ENCODE measurements at regions not wholly inside any gene's neighbourhood (a gene's known extent, or its start where the extent isn't known, plus 50 kb on each side); places are given as distances from the start of the nearest gene placed in this dataset.
A peak's percentile ranks its signal among the peaks of the same experiment; 100 is the strongest.

DNA sequence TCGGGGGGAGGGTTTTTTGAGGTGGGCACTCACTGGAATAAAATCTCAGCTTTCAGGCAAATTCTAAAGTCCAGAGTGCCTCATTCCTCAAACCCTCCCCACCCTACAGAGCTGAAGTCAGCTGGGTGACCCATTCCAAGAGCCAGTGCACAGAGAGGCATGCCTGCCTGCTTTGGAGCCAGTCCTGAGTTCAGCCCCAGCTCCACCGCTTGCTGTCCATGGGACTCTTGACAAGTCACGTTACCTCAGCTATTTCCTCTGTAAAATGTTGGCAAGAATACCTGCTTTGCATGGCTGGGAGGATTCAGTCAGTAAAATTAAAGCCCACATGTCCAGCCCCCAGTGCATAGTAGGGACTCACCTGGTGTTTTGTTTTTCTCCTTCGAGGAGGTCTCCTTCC is 125.9 kb upstream of the PJA1 start:
- Histone ChIP-seq H3K4me1 (peaks cover 0 to 69% (median 49%) of the 10 kb centered on the region in 10 experiments; a peak in 18 of 20 replicates), H3K9ac (no peak overlapping the region), H3K27me3 (peaks cover 30 to 83% (median 66%) of the 10 kb centered on the region in 11 experiments; a peak in 21 of 22 replicates), H3K27ac (no peak overlapping the region), H3K4me3 (no peak overlapping the region), H3K4me2 (no peak overlapping the region), H3K9me3 (replicated peaks in 1 of 11) (no peaks in the 10 kb centered on the region), H4K20me1 (peaks cover 0 to 2% (median 0%) of the 10 kb centered on the region in 11 experiments; a peak in 1 of 22 replicates), H3K36me3 (no peaks in the 10 kb centered on the region)
- TF ChIP-seq Cebpa-rat (IDR thresholded peaks at IDR 0.05): no peak

DNA sequence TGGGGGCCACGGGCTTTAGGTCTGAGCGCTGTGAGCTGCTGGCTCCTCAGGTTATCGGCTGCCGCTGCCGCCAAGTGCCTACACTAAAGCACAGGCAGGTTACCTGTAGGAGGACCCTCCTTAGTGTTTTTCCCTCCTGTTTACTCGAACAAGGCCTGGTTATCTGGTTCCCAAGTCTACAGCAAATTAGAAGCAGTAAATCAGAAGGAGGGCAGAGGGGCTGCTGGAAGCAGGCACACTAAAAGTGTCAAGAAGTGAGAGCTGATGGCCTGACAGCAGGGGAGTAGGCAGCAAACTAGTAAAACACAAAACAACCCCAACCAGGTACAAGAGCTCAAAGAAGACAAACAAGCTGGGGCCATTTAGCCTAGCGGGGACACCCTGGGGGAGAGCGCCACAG is 125.0 kb upstream of the PJA1 start:
- H3K9ac ChIP-seq: no peak overlapping the region
- peaks cover 30 to 84% (median 75%) of the 10 kb centered on the region in 11 experiments; a peak in 21 of 22 replicates for H3K27me3 ChIP-seq
- H3K4me2 ChIP-seq: no peak overlapping the region
- no peaks in the 10 kb centered on the region for H3K9me3 ChIP-seq (replicated peaks in 1 of 11)
- no peaks in the 10 kb centered on the region for H3K36me3 ChIP-seq
- peaks cover 0 to 2% (median 0%) of the 10 kb centered on the region in 11 experiments; a peak in 1 of 22 replicates for H4K20me1 ChIP-seq
- no peak for TF ChIP-seq Cebpa-rat (IDR thresholded peaks at IDR 0.05)
- no peak overlapping the region for H3K4me3 ChIP-seq
- no peak overlapping the region for H3K27ac ChIP-seq
- H3K4me1 ChIP-seq: peaks cover 0 to 67% (median 41%) of the 10 kb centered on the region in 10 experiments; a peak in 18 of 20 replicates

DNA sequence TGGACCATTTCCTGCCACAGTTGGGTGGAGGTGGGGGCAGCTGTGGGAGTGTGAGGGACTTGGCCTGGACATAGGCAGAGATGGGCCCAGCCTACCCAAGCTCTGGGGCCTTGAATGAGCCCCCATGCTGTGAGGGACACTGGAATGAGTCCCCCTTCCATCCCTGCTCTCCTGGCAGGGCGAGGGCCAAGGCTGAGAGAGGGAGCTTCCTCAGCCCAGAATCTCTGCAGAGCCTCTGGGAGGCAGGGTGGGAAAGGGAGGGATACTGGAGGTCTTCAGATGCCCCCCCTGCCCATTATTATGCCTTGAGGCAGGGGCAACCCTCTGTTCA is 124.5 kb upstream of the PJA1 start:
- H4K20me1 ChIP-seq: peaks cover 0 to 5% (median 0%) of the 10 kb centered on the region in 11 experiments; a peak in 2 of 22 replicates
- no peak overlapping the region for H3K27ac ChIP-seq
- H3K4me3 ChIP-seq: no peak overlapping the region
- TF ChIP-seq Cebpa-rat (IDR thresholded peaks at IDR 0.05): no peak
- H3K9ac ChIP-seq: no peak overlapping the region
- H3K27me3 ChIP-seq: peaks cover 30 to 85% (median 76%) of the 10 kb centered on the region in 11 experiments; a peak in 21 of 22 replicates
- H3K9me3 ChIP-seq (replicated peaks in 1 of 11): no peaks in the 10 kb centered on the region
- peaks cover 0 to 62% (median 35%) of the 10 kb centered on the region in 10 experiments; a peak in 18 of 20 replicates for H3K4me1 ChIP-seq
- H3K36me3 ChIP-seq: no peaks in the 10 kb centered on the region
- H3K4me2 ChIP-seq: peak overlapping the region in 2 of 11 experiments; percentile 5 to 9; a peak in 3 of 22 replicates

DNA sequence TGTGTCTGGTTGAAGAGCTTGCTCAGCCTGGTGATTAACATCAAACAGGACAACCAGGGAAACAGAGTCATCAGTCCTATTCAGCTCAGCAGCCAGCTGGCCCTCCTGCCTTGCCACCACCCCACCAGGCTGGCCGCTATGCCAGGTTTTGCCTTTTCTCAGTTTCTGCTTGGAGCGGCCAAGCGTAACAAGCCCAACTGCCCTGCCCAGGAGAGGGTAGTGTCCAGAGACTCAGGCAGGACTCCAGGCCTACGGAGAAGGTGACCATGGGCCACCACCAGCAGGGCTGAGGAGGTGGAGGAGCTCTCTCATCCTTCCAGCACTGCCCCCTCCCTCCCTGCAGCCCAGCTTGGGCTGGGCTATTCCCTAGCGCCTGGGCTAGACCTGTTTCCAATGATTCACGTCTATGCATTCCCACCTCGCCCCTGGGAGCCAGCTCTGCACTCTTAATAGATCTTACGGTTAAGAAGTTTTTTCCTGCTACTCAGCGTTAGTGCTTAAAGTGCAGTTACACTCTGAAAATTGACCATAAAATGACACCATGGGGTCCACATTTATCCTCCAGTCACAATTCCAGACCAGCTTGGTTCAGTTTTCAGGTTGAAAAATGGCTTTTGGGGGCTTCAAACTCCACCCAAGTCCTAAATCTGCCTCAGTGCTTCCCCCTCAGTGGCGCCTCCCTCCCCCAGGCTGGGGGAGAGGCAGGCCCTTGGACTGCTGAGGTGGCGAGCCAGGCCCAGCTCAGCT is 124.0 kb upstream of the PJA1 start:
- TF ChIP-seq Cebpa-rat (IDR thresholded peaks at IDR 0.05): no peak
- Histone ChIP-seq H3K4me2 (peak overlapping the region in 7 of 11 experiments; percentile 5 to 35 (median 20); a peak in 9 of 22 replicates), H3K36me3 (no peaks in the 10 kb centered on the region), H3K27ac (no peak overlapping the region), H3K4me3 (no peak overlapping the region), H3K27me3 (peaks cover 30 to 91% (median 81%) of the 10 kb centered on the region in 11 experiments; a peak in 21 of 22 replicates), H3K9ac (no peak overlapping the region), H3K4me1 (peaks cover 0 to 56% (median 31%) of the 10 kb centered on the region in 10 experiments; a peak in 18 of 20 replicates), H4K20me1 (peaks cover 0 to 10% (median 0%) of the 10 kb centered on the region in 11 experiments; a peak in 2 of 22 replicates), H3K9me3 (replicated peaks in 1 of 11) (no peaks in the 10 kb centered on the region)

DNA sequence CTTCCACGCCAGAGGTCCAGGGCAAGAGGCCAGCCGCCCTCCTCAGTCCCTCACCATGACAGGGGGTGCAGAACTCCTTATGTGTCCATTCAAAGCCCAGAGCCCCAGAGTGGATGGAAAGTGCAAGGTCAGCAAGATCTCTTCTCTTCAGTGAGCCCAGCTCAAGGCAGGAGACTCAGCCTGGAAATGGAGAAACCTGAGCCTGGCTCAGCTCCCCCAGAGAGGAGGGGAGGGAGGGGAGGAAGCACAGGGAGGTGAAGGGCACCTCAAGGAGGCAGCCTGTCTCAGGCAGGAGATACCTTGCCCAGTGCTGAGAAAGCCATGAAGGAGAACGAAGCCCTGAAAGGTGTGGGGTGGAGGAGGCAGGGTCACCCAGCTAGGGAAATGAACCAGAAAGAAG is 121.8 kb upstream of the PJA1 start:
- Histone ChIP-seq H3K9me3 (replicated peaks in 1 of 11) (no peaks in the 10 kb centered on the region), H3K27ac (no peak overlapping the region), H3K9ac (no peak overlapping the region), H3K27me3 (peaks cover 30 to 97% (median 88%) of the 10 kb centered on the region in 11 experiments; a peak in 21 of 22 replicates), H4K20me1 (peaks cover 0 to 14% (median 0%) of the 10 kb centered on the region in 11 experiments; a peak in 3 of 22 replicates), H3K4me2 (no peak overlapping the region), H3K4me1 (peaks cover 0 to 36% (median 10%) of the 10 kb centered on the region in 10 experiments; a peak in 10 of 20 replicates), H3K36me3 (no peaks in the 10 kb centered on the region), H3K4me3 (no peak overlapping the region)
- no peak for TF ChIP-seq Cebpa-rat (IDR thresholded peaks at IDR 0.05)

DNA sequence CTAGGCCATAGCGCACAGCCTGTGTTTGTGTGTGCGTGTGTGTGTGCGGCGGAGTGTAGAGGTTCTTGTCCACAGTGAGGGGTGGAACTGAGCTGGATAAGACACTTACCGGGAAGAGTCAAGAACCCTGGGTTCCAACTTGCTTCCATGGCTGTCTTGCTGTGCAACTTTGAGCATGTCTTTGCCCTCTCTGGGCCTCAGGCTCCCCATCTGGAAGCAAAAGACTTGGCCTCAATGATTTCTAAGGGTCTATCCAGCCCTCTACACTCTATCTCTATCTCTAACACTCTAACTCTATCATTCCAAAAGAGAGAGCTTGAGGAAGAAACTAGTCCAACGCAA is 121.3 kb upstream of the PJA1 start:
- Histone ChIP-seq H4K20me1 (peaks cover 0 to 14% (median 0%) of the 10 kb centered on the region in 11 experiments; a peak in 4 of 22 replicates), H3K36me3 (no peaks in the 10 kb centered on the region), H3K4me2 (peak overlapping the region; percentile 4 to 73 (median 60); a peak in 16 of 22 replicates), H3K4me1 (peaks cover 0 to 33% (median 10%) of the 10 kb centered on the region in 10 experiments; a peak in 10 of 20 replicates), H3K27me3 (peaks cover 34 to 98% (median 90%) of the 10 kb centered on the region in 11 experiments), H3K9me3 (replicated peaks in 1 of 11) (no peaks in the 10 kb centered on the region), H3K27ac (no peak overlapping the region), H3K4me3 (no peak overlapping the region), H3K9ac (0 out of 22 replicates have a peak overlapping the region, but pooled peaks of 2 of the 11 experiments have one; percentile 44 to 63)
- TF ChIP-seq Cebpa-rat (IDR thresholded peaks at IDR 0.05): no peak

DNA sequence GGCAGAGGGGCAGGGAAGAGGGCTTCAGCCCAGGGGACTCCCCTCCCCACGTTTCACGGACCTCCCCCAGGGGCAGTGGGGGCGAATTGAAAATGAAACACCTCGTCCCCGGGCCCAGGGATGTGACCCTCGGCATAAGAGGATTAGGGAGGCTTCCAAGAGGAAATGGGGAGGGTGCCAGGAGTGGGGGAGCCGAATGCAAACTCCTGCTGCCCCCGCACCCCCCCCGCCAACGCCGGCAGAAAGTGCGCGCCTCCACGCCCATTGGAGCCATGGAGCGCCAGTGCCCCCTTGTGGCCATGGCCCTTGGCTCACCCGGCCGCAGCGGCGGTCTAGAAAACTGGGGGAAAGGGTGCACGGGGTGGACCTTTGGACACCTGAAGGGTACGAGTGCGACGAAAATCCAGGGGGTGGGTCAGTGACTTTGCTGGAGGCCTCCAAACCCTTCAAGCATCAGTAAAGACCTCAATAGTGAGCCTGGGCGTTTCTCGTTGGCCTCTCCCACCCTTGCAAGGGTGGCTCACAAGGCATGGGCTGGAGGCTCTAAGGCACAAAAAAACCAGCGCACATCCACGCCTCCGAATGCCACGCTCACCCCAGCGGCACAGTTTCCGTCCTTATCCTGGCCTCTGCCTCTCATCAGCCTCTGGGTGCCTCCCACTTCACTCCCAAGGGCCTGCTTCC is 120.8 kb upstream of the PJA1 start:
- H3K36me3 ChIP-seq: no peaks in the 10 kb centered on the region
- no peak overlapping the region for H3K27ac ChIP-seq
- no peaks in the 10 kb centered on the region for H3K9me3 ChIP-seq (replicated peaks in 1 of 11)
- TF ChIP-seq Cebpa-rat (IDR thresholded peaks at IDR 0.05): no peak
- peaks cover 0 to 28% (median 10%) of the 10 kb centered on the region in 10 experiments; a peak in 10 of 20 replicates for H3K4me1 ChIP-seq
- H3K4me2 ChIP-seq: peak overlapping the region; percentile 28 to 73 (median 60)
- H3K4me3 ChIP-seq: peak overlapping the region in 9 of 10 experiments; percentile 15 to 55 (median 40); a peak in 15 of 20 replicates
- H3K27me3 ChIP-seq: peaks cover 38 to 98% (median 90%) of the 10 kb centered on the region in 11 experiments
- peak overlapping the region in 7 of 11 experiments; percentile 30 to 63 (median 44); a peak in 7 of 22 replicates for H3K9ac ChIP-seq
- peaks cover 0 to 14% (median 0%) of the 10 kb centered on the region in 11 experiments; a peak in 4 of 22 replicates for H4K20me1 ChIP-seq

DNA sequence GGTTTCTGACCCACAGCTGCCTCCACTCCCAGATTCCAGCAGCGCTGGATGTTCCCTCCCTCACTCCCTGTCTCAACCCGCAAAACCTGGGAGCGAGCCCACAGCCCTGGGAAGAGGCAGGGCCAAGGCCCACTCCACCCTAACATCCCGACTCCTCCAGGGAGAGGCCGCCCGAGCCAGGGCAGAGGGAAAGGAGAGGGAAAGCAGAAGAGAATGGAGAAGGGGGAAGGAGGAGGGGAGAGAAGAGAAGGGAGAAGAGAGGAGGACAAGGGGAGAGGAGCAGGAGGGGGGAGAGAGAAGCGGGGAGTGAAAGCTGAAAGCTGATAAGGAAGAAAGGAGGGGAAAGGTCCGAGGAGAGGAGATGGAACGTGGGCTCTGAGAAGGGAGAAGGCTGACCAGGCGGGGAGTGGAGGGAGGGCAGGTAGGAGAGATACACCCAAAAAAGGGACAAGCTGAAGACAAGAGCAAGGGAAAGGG is 120.2 kb upstream of the PJA1 start:
- peaks cover 0 to 27% (median 10%) of the 10 kb centered on the region in 10 experiments; a peak in 10 of 20 replicates for H3K4me1 ChIP-seq
- H3K36me3 ChIP-seq: no peaks in the 10 kb centered on the region
- H3K9me3 ChIP-seq (replicated peaks in 1 of 11): no peaks in the 10 kb centered on the region
- TF ChIP-seq Cebpa-rat (IDR thresholded peaks at IDR 0.05): no peak
- no peak overlapping the region for H3K27ac ChIP-seq
- H3K9ac ChIP-seq: peak overlapping the region in 7 of 11 experiments; percentile 30 to 63 (median 44); a peak in 7 of 22 replicates
- H3K4me3 ChIP-seq: peak overlapping the region in 9 of 10 experiments; percentile 15 to 55 (median 40); a peak in 14 of 20 replicates
- peaks cover 33 to 98% (median 89%) of the 10 kb centered on the region in 11 experiments for H3K27me3 ChIP-seq
- peaks cover 0 to 14% (median 0%) of the 10 kb centered on the region in 11 experiments; a peak in 4 of 22 replicates for H4K20me1 ChIP-seq
- H3K4me2 ChIP-seq: peak overlapping the region; percentile 28 to 73 (median 60)

Data from BLaER1 treated with 17β-estradiol and CSF1 and Interleukin-3, amounts not matched to agents 10 nM and 100 nM (cell line).